HCT116 (cell line): ENCODE measurements at regions not wholly inside any gene's neighbourhood (a gene's known extent, or its start where the extent isn't known, plus 50 kb on each side); places are given as distances from the start of the nearest gene placed in this dataset.

Source experiments
- ATAC-seq: fragments of 200-7000 bp; cut with Tn5 transposase; 2 replicates; pipeline ENCODE4 v1.9.1; 2020; ENCODE audit warnings: mild to moderate bottlenecking, moderate library complexity
- BruUV-seq: library from RNA; stranded (reverse); fragments of 400-500 nt; replicated peaks from 2 replicates; lab custom pipeline; 2021; lab: Mats Ljungman, UMichigan
- CTCF ChIA-PET: fragments of 300-600 bp; sonication (Branson Sonifier 250); formaldehyde crosslinking; loops from one replicate; lab custom pipeline; 2021; ENCODE audit warnings: antibody characterized with exemption; lab: Charles Lee
- POLR2A ChIA-PET: fragments of 300-600, 350-600 bp; sonication (Branson Sonifier 250); formaldehyde crosslinking; loops from one replicate; lab custom pipeline; 2021; ENCODE audit warnings: antibody characterized with exemption; lab: Charles Lee
- RAD21 ChIA-PET, 2 experiments: fragments of 300-600 bp; sonication (Branson Sonifier 250); formaldehyde crosslinking; loops; one replicate each; lab custom pipeline; 2023; ENCODE audit warnings: low total read pairs in 2 of 2; ENCODE audit not compliant: uncharacterized antibody in 2 of 2, unreplicated experiment in 2 of 2, low non-redundant PET in 1 of 2; lab: Charles Lee
- DNase-seq: peaks from one replicate; pipeline ENCODE4 v3.0.0-alpha.2; 2010; ENCODE audit warnings: low read depth, low spot score
- H2AFZ ChIP-seq: fragments of 200-600 bp; shearing (Covaris generic), sonication (generic); 2 replicates; pipeline ENCODE4 v1.6.1; 2017; ENCODE audit warnings: low read depth, mixed run types, mixed read lengths, antibody characterized with exemption, low read length; ENCODE audit not compliant: poor library complexity, severe bottlenecking
- H3K27ac ChIP-seq: 2 replicates; pipeline ENCODE4 v1.5.1; 2012; ENCODE audit warnings: low read depth, low read length
- H3K27me3 ChIP-seq: fragments of 200-600 bp; sonication (generic); 2 replicates; pipeline ENCODE4 v1.6.1; 2016; ENCODE audit warnings: mixed run types, low read length, mixed read lengths; ENCODE audit not compliant: insufficient read depth
- H3K36me3 ChIP-seq, 2 experiments: fragments of 200-500 bp in 1 of 2; fragments of 200-600 bp in 1 of 2; sonication (Bioruptor generic) in 1 of 2; sonication (generic) in 1 of 2; 2 replicates each; pipeline versions ENCODE4 v1.5.1 to v1.6.1; 2014 to 2016; ENCODE audit warnings: low read length in 2 of 2, inconsistent platforms in 1 of 2, mixed read lengths in 1 of 2, mixed run types in 1 of 2; ENCODE audit not compliant: insufficient read depth in 2 of 2, control insufficient read depth in 1 of 2
- H3K4me1 ChIP-seq, 2 experiments: fragments of 200-600 bp in 1 of 2; sonication (generic) in 1 of 2; 2 replicates each; pipeline versions ENCODE4 v1.5.1 to v1.6.1; 2012 to 2017; ENCODE audit warnings: low read length in 2 of 2, inconsistent platforms in 1 of 2, mild to moderate bottlenecking in 1 of 2, mixed read lengths in 1 of 2, mixed run types in 1 of 2, moderate library complexity in 1 of 2; ENCODE audit not compliant: insufficient read depth in 2 of 2, control insufficient read depth in 1 of 2
- H3K4me2 ChIP-seq: fragments of 200-600 bp; sonication (generic); 2 replicates; pipeline ENCODE4 v1.6.1; 2017; ENCODE audit warnings: mixed run types, low read length, mixed read lengths
- H3K4me3 ChIP-seq, 2 experiments: fragments of 200-600 bp in 1 of 2; sonication (generic) in 1 of 2; replicated peaks in 1 of 2; 2 replicates each; pipeline ENCODE4 v1.5.1; 2011 to 2016; ENCODE audit warnings: low read length in 2 of 2, control low read depth in 1 of 2, low read depth in 1 of 2, mild to moderate bottlenecking in 1 of 2, mixed read lengths in 1 of 2, mixed run types in 1 of 2
- H3K79me2 ChIP-seq: fragments of 200-600 bp; sonication (generic); 2 replicates; pipeline ENCODE4 v1.6.1; 2017; ENCODE audit warnings: mild to moderate bottlenecking, mixed run types, low read length, moderate library complexity, mixed read lengths; ENCODE audit not compliant: insufficient read depth
- H3K9ac ChIP-seq: fragments of 200-600 bp; sonication (generic); 2 replicates; pipeline ENCODE4 v1.6.1; 2016; ENCODE audit warnings: low read length, mixed read lengths
- H3K9me2 ChIP-seq: fragments of 200-600 bp; sonication (generic), shearing (Covaris generic); 2 replicates; pipeline ENCODE4 v1.6.1; 2017; ENCODE audit warnings: mixed run types, mild to moderate bottlenecking, moderate library complexity; ENCODE audit not compliant: insufficient read depth
- H3K9me3 ChIP-seq, 2 experiments: fragments of 200-500 bp in 1 of 2; fragments of 200-600 bp in 1 of 2; sonication (Bioruptor generic) in 1 of 2; sonication (generic) in 1 of 2; 2 replicates each; pipeline ENCODE4 v1.6.1; 2014 to 2017; ENCODE audit warnings: low read length in 2 of 2, mixed read lengths in 2 of 2, inconsistent platforms in 1 of 2, low read depth in 1 of 2, mild to moderate bottlenecking in 1 of 2, mixed run types in 1 of 2, moderate library complexity in 1 of 2; ENCODE audit not compliant: control insufficient read depth in 1 of 2, insufficient read depth in 1 of 2
- H4K20me1 ChIP-seq: fragments of 200-600 bp; sonication (generic), shearing (Covaris generic); 2 replicates; pipeline ENCODE4 v1.6.1; 2017; ENCODE audit warnings: mixed run types, mild to moderate bottlenecking, moderate library complexity; ENCODE audit not compliant: insufficient read depth
- ATF3 ChIP-seq: IDR thresholded peaks from 2 replicates; pipeline ENCODE4 v1.6.1; 2012
- CEBPB ChIP-seq: IDR thresholded peaks from 2 replicates; pipeline ENCODE4 v1.6.1; 2012; ENCODE audit warnings: low read depth
- CTCF ChIP-seq, 3 experiments: fragments of 200-600 bp in 1 of 3; sonication (generic) in 1 of 3; IDR thresholded peaks in 2 of 3; conservative IDR thresholded peaks in 1 of 3; 2 replicates each; pipeline ENCODE4 v1.5.1; 2012 to 2017; ENCODE audit warnings: low read depth in 2 of 3, low read length in 2 of 3, antibody characterized with exemption in 1 of 3, borderline replicate concordance in 1 of 3, control low read depth in 1 of 3, mild to moderate bottlenecking in 1 of 3, mixed read lengths in 1 of 3, mixed run types in 1 of 3, moderate library complexity in 1 of 3; ENCODE audit not compliant: insufficient read depth in 1 of 3
- EGR1 ChIP-seq: IDR thresholded peaks from 2 replicates; pipeline ENCODE4 v1.6.1; 2012; ENCODE audit warnings: low read depth
- ELF1 ChIP-seq: IDR thresholded peaks from 2 replicates; pipeline ENCODE4 v1.6.1; 2012; ENCODE audit warnings: low read depth, borderline replicate concordance
- EZH2phosphoT487 ChIP-seq: fragments of 200-600 bp; IDR thresholded peaks from 2 replicates; pipeline ENCODE4 v1.6.1; 2018; ENCODE audit warnings: antibody characterized with exemption, borderline replicate concordance
- JUND ChIP-seq: IDR thresholded peaks from 2 replicates; pipeline ENCODE4 v1.6.1; 2012
- POLR2A ChIP-seq: IDR thresholded peaks from 2 replicates; pipeline ENCODE4 v1.7.0; 2011; ENCODE audit warnings: borderline replicate concordance; ENCODE audit not compliant: insufficient read depth, insufficient read length; ENCODE audit errors: extremely low read depth
- REST ChIP-seq: IDR thresholded peaks from 2 replicates; pipeline ENCODE4 v1.6.1; 2012; ENCODE audit warnings: low read depth
- TCF7L2 ChIP-seq: IDR thresholded peaks from 2 replicates; pipeline ENCODE4 v1.7.0; 2011; ENCODE audit warnings: borderline replicate concordance, inconsistent platforms; ENCODE audit not compliant: insufficient read depth, insufficient read length; ENCODE audit errors: extremely low read depth
- ZBTB33 ChIP-seq: IDR thresholded peaks from 2 replicates; pipeline ENCODE4 v1.6.1; 2011; ENCODE audit warnings: mild to moderate bottlenecking, low read length, moderate library complexity; ENCODE audit not compliant: insufficient replicate concordance; ENCODE audit errors: extremely low read depth
- ZFX ChIP-seq: fragments of 450-650 bp; IDR thresholded peaks from 2 replicates; pipeline ENCODE4 v1.6.1; 2017
- intact Hi-C: fragments of 100-400 bp; cut with micrococcal nuclease; formaldehyde crosslinking; loops from 2 replicates; pipeline ENCODE4 v1.10.0; 2022

- TF ChIP-seq CTCF (IDR thresholded peaks at IDR 0.05 in 2 of 3, conservative IDR thresholded peaks at IDR 0.05 in 1 of 3; ENCODE audit: borderline replicate concordance in 1 of 3, insufficient read depth in 1 of 3, low read depth in 2 of 3, low read length in 2 of 3) (no peak), EZH2phosphoT487 (no peak), ZFX (no peak), REST (no peak), ATF3 (no peak), EGR1 (no peak), CEBPB (no peak), POLR2A (no peak), ELF1 (no peak), JUND (no peak), TCF7L2 (no peak), ZBTB33 (no peak)
- TF ChIP-seq, all 23 proteins: peak for 0
- intact Hi-C loops, result no loop called here
- Histone ChIP-seq H3K9ac (no peak overlapping the region), H3K36me3 (no peaks in the 10 kb centered on the region), H4K20me1 (no peaks in the 10 kb centered on the region), H3K27ac (no peak overlapping the region), H3K9me2 (no peaks in the 10 kb centered on the region), H2AFZ (peak overlapping the region; percentile 4), H3K4me1 (peaks cover 0 to 5% of the 10 kb centered on the region in 2 experiments; a peak in 1 of 4 replicates), H3K4me3 (no peak overlapping the region), H3K79me2 (no peaks in the 10 kb centered on the region), H3K9me3 (no peaks in the 10 kb centered on the region), H3K4me2 (no peak overlapping the region), H3K27me3 (no peaks in the 10 kb centered on the region)
- DNase-seq (no peak), ATAC-seq (no peak)
- RAD21 ChIA-PET, result no interaction called here
- CTCF ChIA-PET, result no interaction called here
- POLR2A ChIA-PET, result no interaction called here
- no TSS peak for BruUV-seq
These were observed 53.1 kb upstream of the GIMD1 start for GRCh38 chr4:106421441-106422296.
